Eye (tissue), 1 donor: ENCODE measurements at regions not wholly inside any gene's neighbourhood (a gene's known extent, or its start where the extent isn't known, plus 50 kb on each side); places are given as distances from the start of the nearest gene placed in this dataset.
A peak's percentile ranks its signal among the peaks of the same experiment; 100 is the strongest.

Experiments
- DNase-seq: peaks from one replicate; pipeline ENCODE4 v3.0.0-alpha.2; 2015

DNA sequence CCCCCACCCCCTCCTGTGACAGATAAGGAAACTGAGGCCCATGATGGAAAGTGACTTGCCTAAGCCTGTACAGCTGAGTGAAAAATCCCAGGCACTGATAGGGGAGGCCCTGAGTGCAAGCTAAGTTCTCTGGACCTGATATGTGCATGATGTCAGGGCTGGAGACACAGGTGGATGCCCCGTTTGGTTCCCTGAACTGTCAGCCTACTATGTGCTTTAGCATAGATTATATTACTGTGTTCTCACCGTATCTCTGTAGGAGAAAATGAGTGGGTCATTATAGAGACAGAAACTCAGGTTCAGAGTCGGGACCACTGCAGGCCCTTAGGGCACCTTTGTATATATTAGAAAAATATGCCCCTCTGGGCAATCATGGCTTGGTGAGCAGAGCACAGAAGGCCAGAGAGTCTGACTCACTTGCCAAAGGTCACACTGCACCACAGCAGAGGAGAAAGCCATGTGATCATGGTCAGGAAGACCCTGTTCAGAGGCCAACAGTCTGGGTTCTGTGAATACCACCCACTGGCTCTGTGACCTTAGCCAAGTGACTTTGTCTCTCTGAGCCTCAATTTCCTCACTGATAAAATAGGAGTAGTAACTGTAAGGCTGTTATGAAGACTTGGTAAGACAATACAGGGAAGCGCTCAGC is 145.8 kb upstream of the WNT4 start:
- DNase-seq: no peak

DNA sequence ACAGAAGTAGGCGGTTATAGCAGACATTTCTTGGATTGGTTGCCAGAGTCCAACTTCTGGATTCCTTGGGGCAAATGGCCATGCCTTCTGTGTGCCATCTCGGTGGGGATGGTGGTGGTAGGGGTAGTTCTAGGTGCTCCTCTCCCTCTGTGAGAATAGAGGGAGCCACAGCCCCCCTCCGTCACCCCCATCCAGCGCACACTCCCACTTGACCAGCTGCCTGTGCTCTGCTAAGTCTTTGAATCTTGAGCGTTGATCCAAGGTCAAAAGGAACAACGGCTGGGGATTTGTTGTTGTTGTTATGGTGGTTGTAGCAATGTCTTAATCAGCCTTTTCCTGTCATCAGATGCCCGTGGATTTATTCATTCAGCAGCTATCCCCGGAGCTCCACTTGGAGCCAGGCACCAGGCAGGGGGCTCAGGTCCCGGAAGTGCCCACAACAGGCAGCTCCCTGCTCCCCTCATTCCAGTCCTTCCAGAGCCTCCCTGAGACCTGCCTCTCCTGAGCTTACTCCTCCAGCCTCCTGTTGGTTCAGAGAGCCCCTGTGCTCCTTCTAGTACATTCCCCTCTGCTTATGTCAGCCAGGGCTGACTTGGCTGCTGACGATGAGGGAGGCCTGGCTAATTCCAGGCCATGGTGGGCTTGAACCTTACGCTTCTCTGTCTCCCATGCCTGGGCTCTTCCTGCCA is 146.6 kb upstream of the WNT4 start:
- DNase-seq: no peak

GRCh38 chr1:22290157-22290556 is 147.3 kb upstream of the WNT4 start:
- DNase-seq: no peak

DNA sequence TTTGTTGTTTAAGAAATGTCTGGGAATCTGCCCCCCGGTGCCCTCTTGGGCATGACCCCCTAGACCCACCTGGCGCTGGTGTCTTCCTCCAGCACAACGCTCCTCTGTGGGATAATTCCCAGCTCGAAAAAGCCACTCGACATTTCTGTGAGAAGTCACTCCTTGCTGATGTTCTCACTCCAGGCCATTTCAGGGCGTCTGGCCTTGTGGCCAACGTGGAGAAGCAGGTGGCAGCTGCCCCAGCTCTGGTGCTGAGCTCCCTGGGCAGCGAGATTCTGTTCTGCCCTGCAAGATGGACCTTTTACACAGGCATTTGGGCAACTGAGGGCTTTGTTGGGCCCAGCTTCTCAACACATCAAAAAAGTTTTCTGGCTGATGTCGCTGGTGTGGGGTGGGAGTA is 147.7 kb upstream of the WNT4 start:
- no peak for DNase-seq

DNA sequence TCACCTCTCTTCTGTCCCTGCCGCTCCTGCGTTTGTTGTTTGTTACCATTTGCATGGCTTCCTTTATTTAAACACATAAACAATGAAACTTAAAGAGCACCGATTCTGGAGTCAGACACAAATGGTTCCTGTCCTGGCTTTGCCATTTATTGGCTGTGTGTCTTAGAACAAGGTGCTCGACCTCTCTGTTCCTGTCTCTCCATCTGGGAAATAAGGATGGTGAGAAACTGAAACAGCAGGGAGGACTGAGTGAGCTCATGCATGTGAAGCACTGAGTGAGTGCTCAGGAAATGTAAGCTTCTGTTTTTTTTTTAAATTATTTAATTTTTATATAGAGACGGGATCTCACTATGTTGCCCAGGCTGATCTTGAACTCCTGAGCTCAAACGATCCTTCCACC is 148.2 kb upstream of the WNT4 start:
- DNase-seq: no peak

- DNase-seq: no peak
These were observed 148.6 kb upstream of the WNT4 start for GRCh38 chr1:22291494-22291893.

GRCh38 chr1:22292011-22292788 is 149.3 kb upstream of the WNT4 start:
- no peak for DNase-seq

- no peak for DNase-seq
These were observed 152.5 kb upstream of the WNT4 start for GRCh38 chr1:22295396-22295795.

DNA sequence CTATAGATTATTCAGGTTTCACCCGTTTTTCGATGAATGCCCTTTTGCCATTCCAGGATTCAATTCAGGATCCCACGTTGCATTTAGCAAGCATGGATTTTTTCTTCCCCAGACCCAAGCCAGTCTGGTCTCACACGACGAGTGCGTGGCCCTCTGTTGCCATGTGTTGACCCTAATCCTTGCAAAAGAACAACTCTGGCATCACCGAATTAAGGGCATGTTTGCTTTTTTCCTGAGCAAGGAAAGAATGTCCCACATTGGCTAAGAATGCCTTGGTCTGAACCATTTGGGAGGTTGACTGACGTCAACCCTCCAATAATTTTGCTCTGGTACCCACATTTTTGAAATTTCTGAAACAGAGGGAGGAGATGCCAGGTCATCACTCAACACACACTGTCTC is 153.0 kb upstream of the WNT4 start:
- no peak for DNase-seq

- no peak for DNase-seq
These were observed 154.0 kb upstream of the WNT4 start for GRCh38 chr1:22296701-22297591.

DNA sequence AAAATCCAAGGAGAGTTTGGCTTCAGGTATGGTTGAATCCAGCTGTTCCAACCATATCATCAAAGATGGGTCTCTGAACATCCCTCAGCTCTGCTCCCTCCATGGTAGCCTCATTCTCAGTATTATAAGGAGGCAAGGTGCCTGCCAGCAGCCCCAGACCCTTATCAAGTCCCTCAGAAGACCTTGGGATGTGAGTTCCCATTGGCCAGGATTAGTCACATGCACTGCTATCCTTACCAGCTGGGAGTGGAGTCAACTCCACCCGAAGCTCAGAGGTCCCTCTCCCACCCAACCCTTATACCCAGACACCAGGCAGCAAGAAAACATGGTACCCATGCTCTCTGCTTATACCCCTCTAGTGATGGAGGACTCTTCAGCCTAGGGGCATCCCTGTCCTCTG is 153.7 kb upstream of the ZBTB40 start:
- no peak for DNase-seq

DNA sequence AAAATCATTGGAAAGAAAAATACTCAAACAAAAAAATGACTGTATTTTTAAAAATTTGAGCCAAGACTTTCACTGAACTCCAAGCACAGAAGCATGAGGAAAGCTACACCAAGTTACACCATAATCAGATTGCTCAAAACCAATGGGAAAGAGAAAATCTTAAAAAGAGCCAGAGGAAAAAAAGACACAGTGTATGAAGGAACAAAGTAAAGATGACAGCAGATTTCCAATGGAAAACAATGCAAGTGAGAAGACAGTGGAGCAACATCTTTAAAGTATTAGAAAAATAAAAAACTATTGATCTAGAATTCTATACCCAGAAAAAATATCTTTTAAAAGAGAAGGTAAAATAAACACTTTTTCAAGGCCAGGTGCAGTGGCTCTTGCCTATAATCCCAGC is 147.8 kb upstream of the ZBTB40 start:
- no peak for DNase-seq

- no peak for DNase-seq
These were observed 142.1 kb upstream of the ZBTB40 start for GRCh38 chr1:22309572-22309971.

DNA sequence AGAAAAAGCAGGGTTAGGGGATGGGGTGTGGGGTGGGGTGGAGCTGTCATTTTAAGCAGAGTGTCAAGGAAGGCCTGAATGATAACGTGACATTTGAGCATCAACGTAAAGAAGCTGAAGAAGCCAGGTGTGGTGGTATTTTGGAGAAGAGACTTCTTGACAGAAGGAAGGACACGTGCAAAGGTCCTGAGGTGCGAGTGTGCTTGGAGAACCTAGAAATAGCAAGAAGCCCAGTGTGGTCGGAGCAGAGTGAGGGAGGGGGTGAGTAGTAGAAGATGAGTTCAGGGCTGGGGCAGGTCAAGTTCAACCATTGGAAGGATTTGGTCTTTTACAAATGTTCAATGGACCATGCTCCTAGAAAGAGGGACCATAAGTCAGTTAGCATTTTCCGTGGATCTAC is 140.2 kb upstream of the ZBTB40 start:
- DNase-seq: no peak

DNA sequence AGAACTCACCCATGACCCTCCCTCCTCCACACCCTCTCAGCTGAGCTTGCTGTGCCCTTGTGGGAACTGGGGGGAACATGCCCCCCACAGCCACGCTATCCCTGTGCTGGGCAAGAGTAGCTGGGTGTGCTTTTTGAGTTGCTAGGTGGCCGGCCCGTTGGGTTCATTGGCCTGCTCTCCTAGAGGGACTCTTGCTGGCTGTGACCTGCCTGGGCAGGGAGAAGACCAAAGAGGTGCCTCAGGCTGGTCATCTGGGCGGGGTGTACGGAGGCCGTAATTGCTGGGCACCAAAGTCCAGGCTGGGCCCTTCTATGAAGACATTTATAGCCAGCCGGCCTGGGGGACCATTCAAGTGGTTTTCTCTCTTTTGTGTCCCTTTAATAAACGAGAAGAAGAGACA is 138.3 kb upstream of the ZBTB40 start:
- DNase-seq: no peak

DNA sequence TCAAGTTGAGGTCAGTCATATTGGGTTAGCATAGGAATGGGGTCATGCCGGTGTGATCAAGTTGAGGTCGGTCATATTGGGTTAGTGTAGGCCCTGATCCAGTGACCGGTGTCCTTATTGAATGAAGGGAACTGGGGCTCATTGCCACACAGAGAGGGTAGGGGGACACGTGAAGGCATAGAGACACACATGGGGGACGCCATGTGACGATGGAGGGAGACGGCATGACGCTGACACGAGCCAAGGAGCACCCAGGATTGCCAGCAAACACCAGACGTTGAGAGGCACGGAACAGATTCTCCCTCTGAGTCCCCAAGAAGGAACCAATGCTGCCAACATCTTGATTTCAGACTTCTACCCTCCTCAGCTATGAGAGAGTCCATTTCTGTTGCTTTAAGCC is 136.9 kb upstream of the ZBTB40 start:
- DNase-seq: no peak

- peak; percentile 43 for DNase-seq
These were observed 136.2 kb upstream of the ZBTB40 start for GRCh38 chr1:22315315-22316078.

- peak; percentile 29 for DNase-seq
These were observed 134.3 kb upstream of the ZBTB40 start for GRCh38 chr1:22317231-22317919.

- DNase-seq: no peak
These were observed 133.8 kb upstream of the ZBTB40 start for GRCh38 chr1:22317920-22318243.

DNA sequence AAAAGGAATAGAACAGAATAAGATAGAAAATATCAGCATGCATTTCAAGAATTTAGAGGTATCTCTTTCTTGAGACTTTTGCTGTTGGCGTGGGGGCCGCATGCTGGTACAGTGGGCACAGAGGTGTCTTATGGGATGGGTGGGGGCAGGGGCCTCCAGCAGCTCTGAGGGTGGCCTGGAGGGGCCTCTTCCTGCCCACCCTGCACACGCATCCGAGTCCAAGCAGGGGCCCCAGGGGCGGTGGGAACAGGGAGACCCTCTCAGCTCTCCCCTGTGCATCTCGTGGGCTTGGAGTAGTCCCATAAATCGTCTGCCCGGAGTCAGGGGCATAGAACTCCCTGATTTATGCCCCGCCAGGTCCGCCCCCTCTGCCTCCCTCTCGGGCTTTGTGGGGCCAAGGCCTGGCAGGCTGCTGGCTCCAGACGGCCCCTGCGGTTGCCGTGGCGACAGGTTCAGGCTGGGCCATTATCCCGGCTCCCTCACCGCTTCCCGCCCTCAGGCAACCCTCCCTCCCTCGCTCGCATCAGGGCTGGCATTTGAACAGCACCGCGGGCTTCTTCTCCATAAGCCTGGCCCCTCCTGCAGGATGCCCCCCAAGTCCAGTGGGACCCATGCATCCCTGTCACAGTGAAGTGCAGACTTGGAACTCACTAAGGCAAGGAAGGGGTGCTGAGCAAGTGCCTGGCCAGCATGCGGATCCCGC is 133.2 kb upstream of the ZBTB40 start:
- peak; percentile 90 for DNase-seq

GRCh38 chr1:22319608-22320007 is 132.0 kb upstream of the ZBTB40 start:
- DNase-seq: no peak
